HepG2 (cell line): ENCODE measurements at regions not wholly inside any gene's neighbourhood (a gene's known extent, or its start where the extent isn't known, plus 50 kb on each side); places are given as distances from the start of the nearest gene placed in this dataset.

Experiments
- PAXIP1 ChIP-seq: sonication (generic); formaldehyde crosslinking; conservative IDR thresholded peaks from 2 replicates; pipeline ENCODE4 v1.4.0; 2020; ENCODE audit warnings: mild to moderate bottlenecking, missing genetic modification reagents, moderate library complexity
- PHF21A ChIP-seq: sonication (generic); formaldehyde crosslinking; IDR thresholded peaks from 2 replicates; pipeline ENCODE4 v1.5.0; 2020; ENCODE audit warnings: mild to moderate bottlenecking, missing genetic modification reagents
- ZBTB3 ChIP-seq: sonication (generic); formaldehyde crosslinking; IDR thresholded peaks from 2 replicates; pipeline ENCODE4 v1.4.0; 2020; ENCODE audit warnings: low read depth, mild to moderate bottlenecking, moderate library complexity, missing genetic modification reagents, borderline replicate concordance
- ZNF280B ChIP-seq: sonication (generic); formaldehyde crosslinking; IDR thresholded peaks from 2 replicates; pipeline ENCODE4 v1.5.0; 2020; ENCODE audit warnings: missing genetic modification reagents, mild to moderate bottlenecking, borderline replicate concordance
- ZNF770 ChIP-seq: sonication (generic); formaldehyde crosslinking; IDR thresholded peaks from 2 replicates; pipeline ENCODE4 v1.5.0; 2020; ENCODE audit warnings: mild to moderate bottlenecking, missing genetic modification reagents

GRCh38 chr2:234615643-234616356, 118.9 kb upstream of the ARL4C start (continued):
- TF ChIP-seq ZNF280B (CRISPR knock-in tag) = no peak
- peak; percentile 46; the same call in 1 of the 2 replicates for TF ChIP-seq PHF21A (CRISPR knock-in tag)
- TF ChIP-seq ZBTB3 = 0 out of 2 replicates have a peak, but pooled peaks have one; percentile 42
- peak; percentile 85 for TF ChIP-seq ZNF770 (CRISPR knock-in tag)
- TF ChIP-seq PAXIP1 = 0 out of 2 replicates have a peak, but pooled peaks have one; percentile 14
